Neural cell (in vitro differentiated cells): ENCODE measurements at regions not wholly inside any gene's neighbourhood (a gene's known extent, or its start where the extent isn't known, plus 50 kb on each side); places are given as distances from the start of the nearest gene placed in this dataset.

Experiments
- H2AFZ ChIP-seq: fragments of 200-600, 300-800 bp; sonication (generic), shearing (Covaris generic); 2 replicates; pipeline ENCODE4 v1.6.0; 2014; ENCODE audit warnings: low read depth, mild to moderate bottlenecking, antibody characterized with exemption, low read length, moderate library complexity
- H3F3A ChIP-seq: fragments of 200-600 bp; shearing (Covaris generic); 2 replicates; pipeline ENCODE4 v1.6.1; 2016; ENCODE audit warnings: mild to moderate bottlenecking, moderate library complexity, mixed read lengths, antibody characterized with exemption, low read length; ENCODE audit not compliant: insufficient read depth, poor library complexity, severe bottlenecking
- H3K27ac ChIP-seq: fragments of 200-600, 300-800 bp; sonication (generic), shearing (Covaris generic); 2 replicates; pipeline ENCODE4 v1.5.1; 2014; ENCODE audit warnings: mild to moderate bottlenecking, low read length, moderate library complexity
- H3K27me3 ChIP-seq: fragments of 300-800, 200-600 bp; sonication (generic), shearing (Covaris generic); 2 replicates; pipeline ENCODE4 v1.6.0; 2014; ENCODE audit warnings: mild to moderate bottlenecking, low read depth, low read length, moderate library complexity; ENCODE audit not compliant: insufficient read depth
- H3K36me3 ChIP-seq: fragments of 300-800, 200-600 bp; sonication (generic), shearing (Covaris generic); 2 replicates; pipeline ENCODE4 v1.5.1; 2014; ENCODE audit warnings: mild to moderate bottlenecking, antibody characterized with exemption, low read length, moderate library complexity; ENCODE audit not compliant: insufficient read depth
- H3K4me2 ChIP-seq: fragments of 300-800, 200-600 bp; sonication (generic), shearing (Covaris generic); 2 replicates; pipeline ENCODE4 v1.6.0; 2014; ENCODE audit warnings: mild to moderate bottlenecking, low read length
- H3K4me3 ChIP-seq: fragments of 300-800, 200-600 bp; sonication (generic), shearing (Covaris generic); 2 replicates; pipeline ENCODE4 v1.5.1; 2014; ENCODE audit warnings: mild to moderate bottlenecking, low read length, moderate library complexity
- H3K79me2 ChIP-seq: fragments of 200-600 bp; shearing (Covaris generic); replicated peaks from 2 replicates; pipeline ENCODE4 v1.6.0; 2014; ENCODE audit warnings: mild to moderate bottlenecking, low read length, moderate library complexity; ENCODE audit not compliant: insufficient read depth
- H3K9ac ChIP-seq: fragments of 300-800, 200-600 bp; sonication (generic), shearing (Covaris generic); 2 replicates; pipeline ENCODE4 v1.6.1; 2016; ENCODE audit warnings: mild to moderate bottlenecking, low read length, mixed read lengths
- H3K9me2 ChIP-seq: fragments of 200-600 bp; shearing (Covaris generic); 2 replicates; pipeline ENCODE4 v1.6.1; 2016; ENCODE audit warnings: mild to moderate bottlenecking, low read length, mixed read lengths; ENCODE audit not compliant: insufficient read depth
- H3K9me3 ChIP-seq: fragments of 200-600, 300-800 bp; sonication (generic), shearing (Covaris generic); 2 replicates; pipeline ENCODE4 v1.6.1; 2016; ENCODE audit warnings: mild to moderate bottlenecking, mixed run types, low read length, moderate library complexity, mixed read lengths
- H4K20me1 ChIP-seq: fragments of 200-600 bp; shearing (Covaris generic); 2 replicates; pipeline ENCODE4 v1.6.1; 2016; ENCODE audit warnings: mild to moderate bottlenecking, mixed run types; ENCODE audit not compliant: insufficient read depth
- EP300 ChIP-seq: fragments of 450-650 bp; conservative IDR thresholded peaks from 2 replicates; pipeline ENCODE4 v1.6.1; 2014; ENCODE audit warnings: antibody characterized with exemption, mild to moderate bottlenecking, moderate library complexity; ENCODE audit not compliant: poor library complexity, severe bottlenecking
- EZH2 ChIP-seq: fragments of 200-600, 300-800 bp; shearing (Covaris generic), sonication (generic); IDR thresholded peaks from 2 replicates; pipeline ENCODE4 v1.6.1; 2014; ENCODE audit warnings: antibody characterized with exemption, low read length, borderline replicate concordance, mild to moderate bottlenecking; ENCODE audit not compliant: insufficient read depth, poor library complexity, severe bottlenecking
- MXI1 ChIP-seq: fragments of 450-650 bp; conservative IDR thresholded peaks from 2 replicates; pipeline ENCODE4 v1.6.1; 2014; ENCODE audit warnings: antibody characterized with exemption, mild to moderate bottlenecking; ENCODE audit not compliant: poor library complexity, severe bottlenecking
- POLR2AphosphoS5 ChIP-seq: IDR thresholded peaks from 2 replicates; pipeline ENCODE4 v1.6.1; 2012
- RAD21 ChIP-seq: fragments of 450-650 bp; conservative IDR thresholded peaks from 2 replicates; pipeline ENCODE4 v1.6.1; 2014; ENCODE audit warnings: antibody characterized with exemption, mild to moderate bottlenecking, moderate library complexity
- SMC3 ChIP-seq: fragments of 450-650 bp; conservative IDR thresholded peaks from 2 replicates; pipeline ENCODE4 v1.6.1; 2014; ENCODE audit warnings: antibody characterized with exemption, mild to moderate bottlenecking, moderate library complexity; ENCODE audit not compliant: poor library complexity
- TAF1 ChIP-seq: IDR thresholded peaks from 2 replicates; pipeline ENCODE4 v1.6.1; 2012; ENCODE audit warnings: low read depth
- TF ChIP-seq, protein P1 (sequence below): fragments of 450-650 bp; IDR thresholded peaks from 2 replicates; pipeline ENCODE4 v1.5.1; 2014; ENCODE audit warnings: antibody characterized with exemption, mild to moderate bottlenecking, moderate library complexity; ENCODE audit not compliant: poor library complexity, severe bottlenecking
- TF ChIP-seq, protein P2 (sequence below): IDR thresholded peaks from 2 replicates; pipeline ENCODE4 v1.6.1; 2012; ENCODE audit warnings: borderline replicate concordance

DNA sequence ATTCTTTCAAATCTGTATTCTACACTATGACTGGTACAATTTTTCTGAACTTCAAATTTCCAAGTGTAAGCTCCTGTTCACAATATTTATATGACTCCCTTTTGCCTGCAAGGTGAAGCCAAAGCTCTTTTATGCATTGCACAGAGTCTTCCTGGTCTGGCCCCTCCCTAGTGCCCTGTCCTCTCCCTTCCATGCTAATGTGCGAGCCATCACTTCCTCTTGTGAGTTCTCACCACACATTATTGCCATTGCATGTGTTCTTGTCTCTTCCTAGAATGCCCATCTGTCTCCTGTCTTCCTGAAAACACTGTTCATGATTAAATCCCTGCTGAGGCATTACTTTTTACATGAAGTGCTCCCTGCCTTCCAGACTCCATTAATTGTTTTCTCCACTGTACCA, 169.9 kb downstream of the MC4R start:
- Histone ChIP-seq H3K27me3 (no peaks in the 10 kb centered on the region), H4K20me1 (no peaks in the 10 kb centered on the region), H3K79me2 (no peaks in the 10 kb centered on the region), H2AFZ (no peak overlapping the region), H3K27ac (no peak overlapping the region), H3K9me2 (no peaks in the 10 kb centered on the region), H3K9ac (no peak overlapping the region), H3K9me3 (no peaks in the 10 kb centered on the region), H3K36me3 (no peaks in the 10 kb centered on the region), H3K4me2 (no peak overlapping the region), H3K4me3 (no peak overlapping the region), H3F3A (no peaks in the 10 kb centered on the region)
- TF ChIP-seq, protein P1, sequence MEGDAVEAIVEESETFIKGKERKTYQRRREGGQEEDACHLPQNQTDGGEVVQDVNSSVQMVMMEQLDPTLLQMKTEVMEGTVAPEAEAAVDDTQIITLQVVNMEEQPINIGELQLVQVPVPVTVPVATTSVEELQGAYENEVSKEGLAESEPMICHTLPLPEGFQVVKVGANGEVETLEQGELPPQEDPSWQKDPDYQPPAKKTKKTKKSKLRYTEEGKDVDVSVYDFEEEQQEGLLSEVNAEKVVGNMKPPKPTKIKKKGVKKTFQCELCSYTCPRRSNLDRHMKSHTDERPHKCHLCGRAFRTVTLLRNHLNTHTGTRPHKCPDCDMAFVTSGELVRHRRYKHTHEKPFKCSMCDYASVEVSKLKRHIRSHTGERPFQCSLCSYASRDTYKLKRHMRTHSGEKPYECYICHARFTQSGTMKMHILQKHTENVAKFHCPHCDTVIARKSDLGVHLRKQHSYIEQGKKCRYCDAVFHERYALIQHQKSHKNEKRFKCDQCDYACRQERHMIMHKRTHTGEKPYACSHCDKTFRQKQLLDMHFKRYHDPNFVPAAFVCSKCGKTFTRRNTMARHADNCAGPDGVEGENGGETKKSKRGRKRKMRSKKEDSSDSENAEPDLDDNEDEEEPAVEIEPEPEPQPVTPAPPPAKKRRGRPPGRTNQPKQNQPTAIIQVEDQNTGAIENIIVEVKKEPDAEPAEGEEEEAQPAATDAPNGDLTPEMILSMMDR: no peak
- TF ChIP-seq SMC3: no peak
- TF ChIP-seq TAF1: no peak
- no peak for TF ChIP-seq EZH2
- TF ChIP-seq POLR2AphosphoS5: no peak
- TF ChIP-seq EP300: no peak
- TF ChIP-seq, protein P2, sequence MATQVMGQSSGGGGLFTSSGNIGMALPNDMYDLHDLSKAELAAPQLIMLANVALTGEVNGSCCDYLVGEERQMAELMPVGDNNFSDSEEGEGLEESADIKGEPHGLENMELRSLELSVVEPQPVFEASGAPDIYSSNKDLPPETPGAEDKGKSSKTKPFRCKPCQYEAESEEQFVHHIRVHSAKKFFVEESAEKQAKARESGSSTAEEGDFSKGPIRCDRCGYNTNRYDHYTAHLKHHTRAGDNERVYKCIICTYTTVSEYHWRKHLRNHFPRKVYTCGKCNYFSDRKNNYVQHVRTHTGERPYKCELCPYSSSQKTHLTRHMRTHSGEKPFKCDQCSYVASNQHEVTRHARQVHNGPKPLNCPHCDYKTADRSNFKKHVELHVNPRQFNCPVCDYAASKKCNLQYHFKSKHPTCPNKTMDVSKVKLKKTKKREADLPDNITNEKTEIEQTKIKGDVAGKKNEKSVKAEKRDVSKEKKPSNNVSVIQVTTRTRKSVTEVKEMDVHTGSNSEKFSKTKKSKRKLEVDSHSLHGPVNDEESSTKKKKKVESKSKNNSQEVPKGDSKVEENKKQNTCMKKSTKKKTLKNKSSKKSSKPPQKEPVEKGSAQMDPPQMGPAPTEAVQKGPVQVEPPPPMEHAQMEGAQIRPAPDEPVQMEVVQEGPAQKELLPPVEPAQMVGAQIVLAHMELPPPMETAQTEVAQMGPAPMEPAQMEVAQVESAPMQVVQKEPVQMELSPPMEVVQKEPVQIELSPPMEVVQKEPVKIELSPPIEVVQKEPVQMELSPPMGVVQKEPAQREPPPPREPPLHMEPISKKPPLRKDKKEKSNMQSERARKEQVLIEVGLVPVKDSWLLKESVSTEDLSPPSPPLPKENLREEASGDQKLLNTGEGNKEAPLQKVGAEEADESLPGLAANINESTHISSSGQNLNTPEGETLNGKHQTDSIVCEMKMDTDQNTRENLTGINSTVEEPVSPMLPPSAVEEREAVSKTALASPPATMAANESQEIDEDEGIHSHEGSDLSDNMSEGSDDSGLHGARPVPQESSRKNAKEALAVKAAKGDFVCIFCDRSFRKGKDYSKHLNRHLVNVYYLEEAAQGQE: no peak
- no peak for TF ChIP-seq RAD21
- TF ChIP-seq MXI1: no peak

DNA sequence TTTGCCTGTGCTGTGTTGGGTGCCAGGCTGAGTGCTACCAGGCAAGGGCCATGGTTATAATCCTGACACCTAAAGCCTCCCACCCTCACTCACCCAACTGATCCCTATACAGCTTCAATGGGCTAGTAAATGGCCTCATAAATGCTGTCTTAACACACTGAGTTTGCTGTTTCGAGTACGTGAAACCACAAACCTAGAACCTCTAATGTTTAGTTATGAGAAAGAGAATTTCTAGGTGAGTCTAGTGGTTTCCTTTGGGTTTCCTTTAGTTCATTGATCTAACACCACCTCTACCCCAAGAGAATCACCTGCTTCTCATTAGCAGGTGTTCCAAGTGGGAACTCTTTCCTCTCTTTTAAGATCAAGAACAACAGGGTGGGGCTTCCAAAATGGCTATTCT, 172.0 kb downstream of the MC4R start:
- no peak overlapping the region for H3K4me3 ChIP-seq
- TF ChIP-seq EP300 (no peak), SMC3 (no peak), TAF1 (no peak), MXI1 (no peak), RAD21 (no peak), POLR2AphosphoS5 (no peak), EZH2 (no peak)
- TF ChIP-seq, protein P1: no peak
- TF ChIP-seq, protein P2: no peak
- H3K4me2 ChIP-seq: no peak overlapping the region
- no peaks in the 10 kb centered on the region for H4K20me1 ChIP-seq
- no peaks in the 10 kb centered on the region for H3K9me2 ChIP-seq
- no peaks in the 10 kb centered on the region for H3K36me3 ChIP-seq
- no peaks in the 10 kb centered on the region for H3K27me3 ChIP-seq
- no peaks in the 10 kb centered on the region for H3F3A ChIP-seq
- no peaks in the 10 kb centered on the region for H3K79me2 ChIP-seq
- H3K27ac ChIP-seq: no peak overlapping the region
- no peak overlapping the region for H2AFZ ChIP-seq
- H3K9me3 ChIP-seq: no peaks in the 10 kb centered on the region
- no peak overlapping the region for H3K9ac ChIP-seq
